ENCODE measurements at regions not wholly inside any gene's neighbourhood (a gene's known extent, or its start where the extent isn't known, plus 50 kb on each side); places are given as distances from the start of the nearest gene placed in this dataset.

DNA sequence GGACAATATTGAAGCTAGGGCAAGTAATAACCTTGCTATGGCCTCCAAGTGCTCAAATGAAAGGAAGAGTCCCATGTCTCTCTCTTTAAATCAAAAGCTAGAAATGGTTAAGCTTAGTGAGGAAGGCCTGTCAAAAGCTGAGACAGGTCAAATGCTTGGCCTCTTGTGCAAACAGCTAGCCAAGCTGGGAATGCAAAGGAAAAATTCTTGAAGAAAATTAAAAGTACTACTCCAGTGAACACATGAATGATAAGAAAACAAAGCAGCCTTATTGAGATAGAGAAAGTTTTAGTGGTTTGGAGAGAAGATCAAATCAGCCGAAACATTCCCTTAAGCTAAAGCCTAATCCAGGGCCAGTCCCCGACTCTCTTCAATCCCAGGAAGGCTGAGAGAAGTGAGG lies 84.1 kb upstream of the PLEKHA5 start:
- TF ChIP-seq, protein P1, sequence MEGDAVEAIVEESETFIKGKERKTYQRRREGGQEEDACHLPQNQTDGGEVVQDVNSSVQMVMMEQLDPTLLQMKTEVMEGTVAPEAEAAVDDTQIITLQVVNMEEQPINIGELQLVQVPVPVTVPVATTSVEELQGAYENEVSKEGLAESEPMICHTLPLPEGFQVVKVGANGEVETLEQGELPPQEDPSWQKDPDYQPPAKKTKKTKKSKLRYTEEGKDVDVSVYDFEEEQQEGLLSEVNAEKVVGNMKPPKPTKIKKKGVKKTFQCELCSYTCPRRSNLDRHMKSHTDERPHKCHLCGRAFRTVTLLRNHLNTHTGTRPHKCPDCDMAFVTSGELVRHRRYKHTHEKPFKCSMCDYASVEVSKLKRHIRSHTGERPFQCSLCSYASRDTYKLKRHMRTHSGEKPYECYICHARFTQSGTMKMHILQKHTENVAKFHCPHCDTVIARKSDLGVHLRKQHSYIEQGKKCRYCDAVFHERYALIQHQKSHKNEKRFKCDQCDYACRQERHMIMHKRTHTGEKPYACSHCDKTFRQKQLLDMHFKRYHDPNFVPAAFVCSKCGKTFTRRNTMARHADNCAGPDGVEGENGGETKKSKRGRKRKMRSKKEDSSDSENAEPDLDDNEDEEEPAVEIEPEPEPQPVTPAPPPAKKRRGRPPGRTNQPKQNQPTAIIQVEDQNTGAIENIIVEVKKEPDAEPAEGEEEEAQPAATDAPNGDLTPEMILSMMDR (conservative IDR thresholded peaks at IDR 0.05; ENCODE audit: low read depth, low read length) = no peak
- TF ChIP-seq MXI1 (IDR thresholded peaks at IDR 0.05; ENCODE audit: borderline replicate concordance, low read depth, low read length) (no peak), RAD21 (IDR thresholded peaks at IDR 0.05; ENCODE audit: low read length) (no peak), MAZ (IDR thresholded peaks at IDR 0.05; ENCODE audit: borderline replicate concordance, low read depth, low read length) (no peak), POLR2A (IDR thresholded peaks at IDR 0.05; ENCODE audit: low read depth, low read length) (no peak), RFX5 (IDR thresholded peaks at IDR 0.05; ENCODE audit: low read depth, low read length) (no peak), NFE2L2 (IDR thresholded peaks at IDR 0.05; ENCODE audit: low read depth, low read length) (no peak)
- TF ChIP-seq, protein P2, sequence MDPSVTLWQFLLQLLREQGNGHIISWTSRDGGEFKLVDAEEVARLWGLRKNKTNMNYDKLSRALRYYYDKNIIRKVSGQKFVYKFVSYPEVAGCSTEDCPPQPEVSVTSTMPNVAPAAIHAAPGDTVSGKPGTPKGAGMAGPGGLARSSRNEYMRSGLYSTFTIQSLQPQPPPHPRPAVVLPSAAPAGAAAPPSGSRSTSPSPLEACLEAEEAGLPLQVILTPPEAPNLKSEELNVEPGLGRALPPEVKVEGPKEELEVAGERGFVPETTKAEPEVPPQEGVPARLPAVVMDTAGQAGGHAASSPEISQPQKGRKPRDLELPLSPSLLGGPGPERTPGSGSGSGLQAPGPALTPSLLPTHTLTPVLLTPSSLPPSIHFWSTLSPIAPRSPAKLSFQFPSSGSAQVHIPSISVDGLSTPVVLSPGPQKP (IDR thresholded peaks at IDR 0.05; ENCODE audit: borderline replicate concordance, low read depth, low read length) = no peak

Measured in IMR-90 (cell line).